Testis (tissue), 2 donors: ENCODE measurements at regions not wholly inside any gene's neighbourhood (a gene's known extent, or its start where the extent isn't known, plus 50 kb on each side); places are given as distances from the start of the nearest gene placed in this dataset.

Source experiments
- DNase-seq: peaks from one replicate; pipeline ENCODE4 v3.0.0-alpha.2; 2019
- H3K27ac ChIP-seq, 2 donors: fragments of 200-600 bp; sonication (generic); one replicate each; pipeline ENCODE4 v1.5.1; 2019
- H3K27me3 ChIP-seq: fragments of 200-600 bp; sonication (generic); one replicate; pipeline ENCODE4 v1.5.1; 2019
- H3K36me3 ChIP-seq: fragments of 200-600 bp; sonication (generic); one replicate; pipeline ENCODE4 v1.5.1; 2017; ENCODE audit warnings: low read depth; ENCODE audit errors: missing control alignments
- H3K4me1 ChIP-seq: fragments of 200-600 bp; sonication (generic); one replicate; pipeline ENCODE4 v1.5.1; 2019
- H3K4me3 ChIP-seq, 2 donors: fragments of 200-600 bp; sonication (generic); one replicate each; pipeline ENCODE4 v1.5.1; 2017 to 2019
- H3K9me3 ChIP-seq: fragments of 200-600 bp; sonication (generic); one replicate; pipeline ENCODE4 v1.5.1; 2017
- POLR2A ChIP-seq: fragments of 450-650 bp; IDR thresholded peaks from one replicate; pipeline ENCODE4 v1.6.1; 2017; ENCODE audit warnings: antibody characterized with exemption, mild to moderate bottlenecking, moderate library complexity
- WGBS, 2 donors: methylation state at CpG; one replicate each; pipeline ENCODE4 v1.1.5; 2018; 5-methylcytosine and 5-hydroxymethylcytosine counted together
- intact Hi-C: fragments of 100-400 bp; cut with DNase I; formaldehyde crosslinking; loops from one replicate; pipeline ENCODE4 v1.15.1; 2023; ENCODE audit warnings: low total_unique reads
- TF ChIP-seq, protein P1 (sequence below), 3 experiments: fragments of 450-650 bp in 2 of 3; fragments of 200-600 bp in 1 of 3; sonication (generic) in 1 of 3; IDR thresholded peaks; one replicate each; pipeline ENCODE4 v1.5.1; 2016 to 2019; ENCODE audit warnings: antibody characterized with exemption in 3 of 3, mild to moderate bottlenecking in 2 of 3, moderate library complexity in 1 of 3

- TF ChIP-seq, protein P1, sequence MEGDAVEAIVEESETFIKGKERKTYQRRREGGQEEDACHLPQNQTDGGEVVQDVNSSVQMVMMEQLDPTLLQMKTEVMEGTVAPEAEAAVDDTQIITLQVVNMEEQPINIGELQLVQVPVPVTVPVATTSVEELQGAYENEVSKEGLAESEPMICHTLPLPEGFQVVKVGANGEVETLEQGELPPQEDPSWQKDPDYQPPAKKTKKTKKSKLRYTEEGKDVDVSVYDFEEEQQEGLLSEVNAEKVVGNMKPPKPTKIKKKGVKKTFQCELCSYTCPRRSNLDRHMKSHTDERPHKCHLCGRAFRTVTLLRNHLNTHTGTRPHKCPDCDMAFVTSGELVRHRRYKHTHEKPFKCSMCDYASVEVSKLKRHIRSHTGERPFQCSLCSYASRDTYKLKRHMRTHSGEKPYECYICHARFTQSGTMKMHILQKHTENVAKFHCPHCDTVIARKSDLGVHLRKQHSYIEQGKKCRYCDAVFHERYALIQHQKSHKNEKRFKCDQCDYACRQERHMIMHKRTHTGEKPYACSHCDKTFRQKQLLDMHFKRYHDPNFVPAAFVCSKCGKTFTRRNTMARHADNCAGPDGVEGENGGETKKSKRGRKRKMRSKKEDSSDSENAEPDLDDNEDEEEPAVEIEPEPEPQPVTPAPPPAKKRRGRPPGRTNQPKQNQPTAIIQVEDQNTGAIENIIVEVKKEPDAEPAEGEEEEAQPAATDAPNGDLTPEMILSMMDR (IDR thresholded peaks at IDR 0.05) = no peak
- no peak for TF ChIP-seq POLR2A
- H3K36me3 ChIP-seq = no peaks in the 10 kb centered on the region
These were observed 190.5 kb downstream of the TMEM132E start for GRCh38 chr17:34769899-34770298.

DNA sequence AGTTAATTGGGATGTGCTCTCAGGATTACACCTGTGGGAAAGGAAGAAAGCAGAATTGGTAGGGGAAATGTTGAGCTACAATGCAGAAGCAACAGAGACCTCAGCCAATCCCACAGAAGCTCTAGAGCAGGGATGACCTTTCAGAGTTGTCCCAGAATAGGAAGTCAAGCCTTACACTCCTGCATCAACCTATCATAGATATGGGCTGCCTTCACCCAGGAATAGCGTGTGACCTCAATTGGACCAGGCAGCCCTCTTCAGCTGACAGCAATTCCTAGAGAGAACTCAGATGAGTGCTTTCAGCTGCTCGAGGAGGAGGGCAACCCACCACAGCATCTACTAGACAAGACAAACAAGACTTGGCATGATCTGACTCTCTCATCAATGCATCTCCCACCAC is 189.7 kb downstream of the TMEM132E start:
- no peaks in the 10 kb centered on the region for H3K9me3 ChIP-seq
- TF ChIP-seq, protein P1 (IDR thresholded peaks at IDR 0.05) = no peak
- TF ChIP-seq POLR2A = no peak
- H3K27ac ChIP-seq = no peak overlapping the region
- no peak overlapping the region for H3K4me3 ChIP-seq
- intact Hi-C loops = no loop called here
- no peak for DNase-seq
- 77 to 85% methylated on average over 2 of the region's 2 CpGs for WGBS, 2 donors
- no peaks in the 10 kb centered on the region for H3K36me3 ChIP-seq
- no peaks in the 10 kb centered on the region for H3K4me1 ChIP-seq
- H3K27me3 ChIP-seq = no peaks in the 10 kb centered on the region

More at GRCh38 chr17:34769899-34770298, 190.5 kb downstream of the TMEM132E start:
- Histone ChIP-seq H3K4me3 (no peak overlapping the region), H3K4me1 (no peaks in the 10 kb centered on the region), H3K27ac (no peak overlapping the region), H3K27me3 (no peaks in the 10 kb centered on the region), H3K9me3 (no peaks in the 10 kb centered on the region)
- WGBS, 2 donors = 71 to 90% methylated on average over 2 of the region's 2 CpGs
- no peak for DNase-seq
- intact Hi-C loops = no loop called here

- Histone ChIP-seq H3K27ac (no peak overlapping the region), H3K36me3 (no peaks in the 10 kb centered on the region), H3K4me3 (no peak overlapping the region), H3K27me3 (no peaks in the 10 kb centered on the region), H3K4me1 (no peaks in the 10 kb centered on the region), H3K9me3 (no peaks in the 10 kb centered on the region)
- DNase-seq = no peak
- 81 to 88% methylated on average over 5 of the region's 5 CpGs for WGBS, 2 donors
- intact Hi-C loops = no loop called here
- TF ChIP-seq POLR2A = no peak
- TF ChIP-seq, protein P1 (IDR thresholded peaks at IDR 0.05) = no peak
These were observed 185.9 kb downstream of the TMEM132E start for GRCh38 chr17:34765291-34765690.

DNA sequence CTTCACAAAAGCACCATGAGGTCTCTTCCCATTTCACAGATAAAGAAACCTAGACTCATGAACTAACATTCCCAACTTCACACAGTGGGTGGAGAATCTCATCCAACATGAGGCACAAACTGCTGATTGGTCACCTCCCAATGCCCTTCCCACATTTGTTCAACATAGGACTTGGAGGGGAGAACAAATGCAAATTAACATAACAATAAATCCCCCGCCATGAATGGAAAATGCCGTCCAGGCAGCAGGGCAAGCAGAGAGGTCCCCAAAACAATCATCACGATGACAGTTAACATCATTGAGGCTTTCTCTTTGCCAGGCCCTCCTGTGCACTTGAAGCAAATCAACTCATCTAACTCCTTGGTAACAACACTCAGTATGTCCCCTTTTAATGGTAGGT is 185.3 kb downstream of the TMEM132E start:
- 72 to 77% methylated on average over 3 of the region's 3 CpGs for WGBS, 2 donors
- intact Hi-C loops = no loop called here
- TF ChIP-seq, protein P1 (IDR thresholded peaks at IDR 0.05) = no peak
- TF ChIP-seq POLR2A = no peak
- H3K27me3 ChIP-seq = no peaks in the 10 kb centered on the region
- H3K4me1 ChIP-seq = no peaks in the 10 kb centered on the region
- no peak for DNase-seq
- no peak overlapping the region for H3K4me3 ChIP-seq
- H3K27ac ChIP-seq = no peak overlapping the region
- H3K36me3 ChIP-seq = no peaks in the 10 kb centered on the region
- H3K9me3 ChIP-seq = no peaks in the 10 kb centered on the region
